ENCODE measurements at regions not wholly inside any gene's neighbourhood (a gene's known extent, or its start where the extent isn't known, plus 50 kb on each side); places are given as distances from the start of the nearest gene placed in this dataset.

GRCh38 chr1:81349194-81349965, 451.4 kb upstream of the ADGRL2 start:
- no peak for DNase-seq (ENCODE audit: low read depth)
- no peaks in the 10 kb centered on the region for H3K36me3 ChIP-seq (ENCODE audit: control insufficient read depth, insufficient read depth, low read length, severe bottlenecking)
- H3K4me1 ChIP-seq (ENCODE audit: control insufficient read depth, insufficient read depth, low read length): no peaks in the 10 kb centered on the region
- H3K27me3 ChIP-seq (replicated peaks; ENCODE audit: control insufficient read depth, insufficient read depth, low read length): no peaks in the 10 kb centered on the region
- H3K9me3 ChIP-seq (ENCODE audit: control insufficient read depth, low read length): no peaks in the 10 kb centered on the region
- H3K4me3 ChIP-seq (ENCODE audit: low read length): no peak overlapping the region
- no peak overlapping the region for H3K9ac ChIP-seq (ENCODE audit: low read length)

- Histone ChIP-seq H3K9me3 (ENCODE audit: control insufficient read depth, low read length) (no peaks in the 10 kb centered on the region), H3K4me3 (ENCODE audit: low read length) (no peak overlapping the region), H3K27me3 (replicated peaks; ENCODE audit: control insufficient read depth, insufficient read depth, low read length) (no peaks in the 10 kb centered on the region), H3K9ac (ENCODE audit: low read length) (no peak overlapping the region), H3K4me1 (ENCODE audit: control insufficient read depth, insufficient read depth, low read length) (no peaks in the 10 kb centered on the region), H3K36me3 (ENCODE audit: control insufficient read depth, insufficient read depth, low read length, severe bottlenecking) (no peaks in the 10 kb centered on the region)
- DNase-seq (ENCODE audit: low read depth): no peak
Measured at GRCh38 chr1:81345110-81345509, 455.6 kb upstream of the ADGRL2 start.

- no peaks in the 10 kb centered on the region for H3K9me3 ChIP-seq (ENCODE audit: control insufficient read depth, low read length)
- H3K9ac ChIP-seq (ENCODE audit: low read length): no peak overlapping the region
- DNase-seq (ENCODE audit: low read depth): no peak
- no peaks in the 10 kb centered on the region for H3K4me1 ChIP-seq (ENCODE audit: control insufficient read depth, insufficient read depth, low read length)
- no peak overlapping the region for H3K4me3 ChIP-seq (ENCODE audit: low read length)
- H3K27me3 ChIP-seq (replicated peaks; ENCODE audit: control insufficient read depth, insufficient read depth, low read length): no peaks in the 10 kb centered on the region
- H3K36me3 ChIP-seq (ENCODE audit: control insufficient read depth, insufficient read depth, low read length, severe bottlenecking): no peaks in the 10 kb centered on the region
Measured at GRCh38 chr1:81340239-81340638, 460.5 kb upstream of the ADGRL2 start.

- Histone ChIP-seq H3K4me1 (ENCODE audit: control insufficient read depth, insufficient read depth, low read length) (no peaks in the 10 kb centered on the region), H3K9me3 (ENCODE audit: control insufficient read depth, low read length) (no peaks in the 10 kb centered on the region), H3K36me3 (ENCODE audit: control insufficient read depth, insufficient read depth, low read length, severe bottlenecking) (no peaks in the 10 kb centered on the region), H3K4me3 (ENCODE audit: low read length) (no peak overlapping the region), H3K27me3 (replicated peaks; ENCODE audit: control insufficient read depth, insufficient read depth, low read length) (no peaks in the 10 kb centered on the region), H3K9ac (ENCODE audit: low read length) (no peak overlapping the region)
- DNase-seq (ENCODE audit: low read depth): no peak
Measured at GRCh38 chr1:81337226-81337625, 463.5 kb upstream of the ADGRL2 start.

GRCh38 chr1:81335876-81336275, 464.9 kb upstream of the ADGRL2 start:
- Histone ChIP-seq H3K9me3 (ENCODE audit: control insufficient read depth, low read length) (no peaks in the 10 kb centered on the region), H3K4me3 (ENCODE audit: low read length) (no peak overlapping the region), H3K4me1 (ENCODE audit: control insufficient read depth, insufficient read depth, low read length) (no peaks in the 10 kb centered on the region), H3K27me3 (replicated peaks; ENCODE audit: control insufficient read depth, insufficient read depth, low read length) (no peaks in the 10 kb centered on the region), H3K36me3 (ENCODE audit: control insufficient read depth, insufficient read depth, low read length, severe bottlenecking) (no peaks in the 10 kb centered on the region), H3K9ac (ENCODE audit: low read length) (no peak overlapping the region)
- DNase-seq (ENCODE audit: low read depth): no peak

GRCh38 chr1:81330521-81330920, 470.2 kb upstream of the ADGRL2 start:
- no peaks in the 10 kb centered on the region for H3K4me1 ChIP-seq (ENCODE audit: control insufficient read depth, insufficient read depth, low read length)
- DNase-seq (ENCODE audit: low read depth): no peak
- H3K36me3 ChIP-seq (ENCODE audit: control insufficient read depth, insufficient read depth, low read length, severe bottlenecking): no peaks in the 10 kb centered on the region
- no peak overlapping the region for H3K4me3 ChIP-seq (ENCODE audit: low read length)
- no peaks in the 10 kb centered on the region for H3K9me3 ChIP-seq (ENCODE audit: control insufficient read depth, low read length)
- no peak overlapping the region for H3K9ac ChIP-seq (ENCODE audit: low read length)
- no peaks in the 10 kb centered on the region for H3K27me3 ChIP-seq (replicated peaks; ENCODE audit: control insufficient read depth, insufficient read depth, low read length)

GRCh38 chr1:81330111-81330510, 470.6 kb upstream of the ADGRL2 start:
- Histone ChIP-seq H3K4me1 (ENCODE audit: control insufficient read depth, insufficient read depth, low read length) (no peaks in the 10 kb centered on the region), H3K27me3 (replicated peaks; ENCODE audit: control insufficient read depth, insufficient read depth, low read length) (no peaks in the 10 kb centered on the region), H3K9ac (ENCODE audit: low read length) (no peak overlapping the region), H3K9me3 (ENCODE audit: control insufficient read depth, low read length) (no peaks in the 10 kb centered on the region), H3K4me3 (ENCODE audit: low read length) (no peak overlapping the region), H3K36me3 (ENCODE audit: control insufficient read depth, insufficient read depth, low read length, severe bottlenecking) (no peaks in the 10 kb centered on the region)
- DNase-seq (ENCODE audit: low read depth): no peak

GRCh38 chr1:81329041-81329440, 471.7 kb upstream of the ADGRL2 start:
- no peak overlapping the region for H3K4me3 ChIP-seq (ENCODE audit: low read length)
- H3K36me3 ChIP-seq (ENCODE audit: control insufficient read depth, insufficient read depth, low read length, severe bottlenecking): no peaks in the 10 kb centered on the region
- no peaks in the 10 kb centered on the region for H3K9me3 ChIP-seq (ENCODE audit: control insufficient read depth, low read length)
- DNase-seq (ENCODE audit: low read depth): no peak
- H3K27me3 ChIP-seq (replicated peaks; ENCODE audit: control insufficient read depth, insufficient read depth, low read length): no peaks in the 10 kb centered on the region
- H3K4me1 ChIP-seq (ENCODE audit: control insufficient read depth, insufficient read depth, low read length): no peaks in the 10 kb centered on the region
- no peak overlapping the region for H3K9ac ChIP-seq (ENCODE audit: low read length)

- no peak for DNase-seq (ENCODE audit: low read depth)
- H3K36me3 ChIP-seq (ENCODE audit: control insufficient read depth, insufficient read depth, low read length, severe bottlenecking): no peaks in the 10 kb centered on the region
- no peak overlapping the region for H3K9ac ChIP-seq (ENCODE audit: low read length)
- no peaks in the 10 kb centered on the region for H3K27me3 ChIP-seq (replicated peaks; ENCODE audit: control insufficient read depth, insufficient read depth, low read length)
- no peak overlapping the region for H3K4me3 ChIP-seq (ENCODE audit: low read length)
- H3K4me1 ChIP-seq (ENCODE audit: control insufficient read depth, insufficient read depth, low read length): no peaks in the 10 kb centered on the region
- H3K9me3 ChIP-seq (ENCODE audit: control insufficient read depth, low read length): no peaks in the 10 kb centered on the region
Measured at GRCh38 chr1:81327743-81328142, 473.0 kb upstream of the ADGRL2 start.

- DNase-seq (ENCODE audit: low read depth): no peak
Measured at GRCh38 chr1:81327103-81327710, 473.5 kb upstream of the ADGRL2 start.

GRCh38 chr1:81326212-81326611, 474.5 kb upstream of the ADGRL2 start:
- Histone ChIP-seq H3K4me1 (ENCODE audit: control insufficient read depth, insufficient read depth, low read length) (no peaks in the 10 kb centered on the region), H3K9me3 (ENCODE audit: control insufficient read depth, low read length) (no peaks in the 10 kb centered on the region), H3K36me3 (ENCODE audit: control insufficient read depth, insufficient read depth, low read length, severe bottlenecking) (no peaks in the 10 kb centered on the region), H3K4me3 (ENCODE audit: low read length) (no peak overlapping the region), H3K27me3 (replicated peaks; ENCODE audit: control insufficient read depth, insufficient read depth, low read length) (no peaks in the 10 kb centered on the region), H3K9ac (ENCODE audit: low read length) (no peak overlapping the region)
- no peak for DNase-seq (ENCODE audit: low read depth)

More at GRCh38 chr1:81327103-81327710, 473.5 kb upstream of the ADGRL2 start:
- Histone ChIP-seq H3K9me3 (ENCODE audit: control insufficient read depth, low read length) (no peaks in the 10 kb centered on the region), H3K4me1 (ENCODE audit: control insufficient read depth, insufficient read depth, low read length) (no peaks in the 10 kb centered on the region), H3K27me3 (replicated peaks; ENCODE audit: control insufficient read depth, insufficient read depth, low read length) (no peaks in the 10 kb centered on the region), H3K9ac (ENCODE audit: low read length) (no peak overlapping the region), H3K36me3 (ENCODE audit: control insufficient read depth, insufficient read depth, low read length, severe bottlenecking) (no peaks in the 10 kb centered on the region), H3K4me3 (ENCODE audit: low read length) (no peak overlapping the region)

Data from adipocyte (in vitro differentiated cells).